GM18867 (cell line): ENCODE measurements at regions not wholly inside any gene's neighbourhood (a gene's known extent, or its start where the extent isn't known, plus 50 kb on each side); places are given as distances from the start of the nearest gene placed in this dataset.
"Not testable (repeated sequence)": the region's sequence is repeated elsewhere in the genome, so short reads cannot be mapped to it uniquely, and the experiment has no call there.

Experiments
- ATAC-seq: cut with Tn5 transposase; IDR thresholded peaks from one replicate; pipeline ENCODE4 v1.9.1; 2021; ENCODE audit warnings: mild to moderate bottlenecking, moderate library complexity; ENCODE audit not compliant: unreplicated experiment

DNA sequence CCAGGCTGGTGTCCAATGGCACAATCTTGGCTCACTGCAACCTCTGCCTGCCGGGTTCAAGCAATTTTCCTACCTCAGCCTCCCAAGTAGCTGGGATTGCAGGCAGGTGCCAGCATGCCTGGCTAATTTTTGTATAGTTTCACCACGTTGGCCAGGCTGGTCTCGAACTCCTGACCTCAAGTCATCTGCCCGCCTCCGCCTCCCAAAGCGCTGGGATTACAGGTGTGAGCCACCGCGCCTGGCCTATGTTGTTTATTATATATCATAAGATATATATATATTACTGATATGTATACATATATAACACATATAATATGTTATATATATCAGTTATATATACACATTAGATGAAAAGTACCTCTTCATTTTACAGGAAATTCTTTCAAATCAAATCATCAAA, 914.7 kb downstream of the FOXD4L5 start:
- not testable (repeated sequence) for ATAC-seq

DNA sequence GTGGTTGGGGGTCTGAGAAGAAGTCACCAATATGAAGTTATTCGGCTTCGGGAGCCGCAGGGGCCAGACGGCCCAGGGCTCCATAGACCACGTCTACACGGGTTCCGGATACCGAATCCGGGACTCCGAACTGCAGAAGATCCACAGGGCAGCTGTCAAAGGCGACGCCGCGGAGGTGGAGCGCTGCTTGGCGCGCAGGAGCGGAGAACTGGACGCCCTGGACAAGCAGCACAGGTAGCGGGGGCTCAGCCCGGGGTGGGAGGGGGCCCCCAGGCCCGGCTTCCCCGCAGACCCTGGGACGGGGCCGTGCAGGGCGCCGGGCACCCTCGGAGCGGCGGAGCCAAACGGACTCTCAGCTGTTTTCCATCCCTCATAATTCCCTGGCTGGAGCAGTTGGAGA, 915.4 kb downstream of the FOXD4L5 start:
- ATAC-seq, result not testable (repeated sequence)

DNA sequence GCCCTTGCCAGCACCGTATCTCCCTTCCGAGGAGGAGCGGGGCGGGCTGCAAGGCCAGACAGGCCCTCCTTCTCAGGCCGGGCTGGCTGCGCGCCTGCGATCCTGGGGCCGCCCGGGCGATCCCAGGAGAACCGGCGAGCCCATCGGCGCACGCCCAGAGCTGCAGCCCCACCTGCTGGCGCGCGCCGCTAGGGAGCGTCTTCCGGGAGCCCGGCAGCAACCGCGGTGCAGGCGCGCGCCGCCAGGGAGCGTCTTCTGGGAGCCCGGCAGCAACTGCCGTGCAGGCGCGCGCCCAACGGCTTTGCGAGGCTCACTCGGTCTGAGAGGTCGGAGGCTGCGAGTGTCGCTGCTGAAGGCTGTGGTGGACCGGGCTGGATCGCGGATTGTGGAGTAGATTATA, 915.9 kb downstream of the FOXD4L5 start:
- peak; percentile 100 for ATAC-seq

DNA sequence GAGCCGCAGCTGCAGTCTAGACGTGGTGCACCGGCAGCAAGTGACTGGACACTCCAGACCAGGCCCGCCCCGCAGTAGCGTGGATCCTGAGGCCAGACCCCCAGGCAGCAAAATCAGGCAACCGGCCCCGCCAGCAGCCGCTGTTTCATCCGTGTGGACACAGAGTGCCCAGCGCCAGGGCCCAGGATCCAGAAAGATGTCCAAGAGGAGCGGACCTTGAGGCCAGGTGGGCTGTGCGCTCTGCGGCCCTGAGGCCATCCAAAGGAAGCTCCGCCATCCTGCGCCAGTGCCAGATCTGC, 916.4 kb downstream of the FOXD4L5 start:
- not testable (repeated sequence) for ATAC-seq

DNA sequence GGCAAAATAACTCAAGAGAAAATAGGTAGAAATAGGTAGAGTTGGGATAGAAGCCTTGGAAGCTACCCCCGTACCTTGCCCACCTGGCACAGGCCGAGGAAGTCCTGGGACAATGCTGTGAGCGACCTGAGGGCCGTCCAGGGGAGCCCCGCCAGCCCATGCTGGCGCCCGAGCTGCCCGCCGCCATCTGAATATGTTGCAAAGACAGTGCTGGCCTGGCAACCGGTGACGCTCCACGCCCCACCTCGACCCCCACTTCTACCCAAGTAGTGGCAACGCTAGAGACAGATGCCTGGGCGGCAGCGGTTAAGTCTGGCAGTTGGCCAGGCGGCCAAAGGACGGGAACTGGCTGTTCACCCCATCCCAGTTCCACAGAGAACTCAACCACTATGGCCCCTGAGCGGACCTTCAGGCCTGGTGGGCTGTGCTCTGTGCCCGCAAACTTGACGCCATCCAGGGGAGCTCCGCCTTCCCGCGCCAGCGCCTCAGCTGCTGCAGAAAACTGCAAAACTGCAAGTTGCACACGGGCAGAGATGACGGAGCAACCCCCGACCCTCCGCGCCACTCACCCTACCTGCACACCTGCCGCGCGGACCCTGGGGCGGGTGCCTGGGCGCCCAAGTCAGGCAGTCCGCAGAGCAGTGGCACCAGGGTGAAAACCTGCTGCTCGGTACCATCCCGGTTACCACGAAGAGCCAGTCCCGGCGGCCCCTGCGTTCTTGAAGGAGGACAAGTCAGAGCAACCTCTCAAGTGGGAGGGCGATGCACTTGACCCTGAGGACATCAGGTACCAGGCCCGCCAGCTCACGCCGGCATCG, 917.0 kb downstream of the FOXD4L5 start:
- ATAC-seq, result not testable (repeated sequence)
